T-helper 1 cell treated with Interleukin-12 subunit alpha and Interleukin-12 subunit beta and Interleukin-4 antibody, amounts not matched to agents 30 ng/mL and 1 ng/mL, for 36 hours (primary cell): ENCODE measurements at regions not wholly inside any gene's neighbourhood (a gene's known extent, or its start where the extent isn't known, plus 50 kb on each side); places are given as distances from the start of the nearest gene placed in this dataset.

ENCODE experiments used
- intact Hi-C: fragments of 100-400 bp; cut with micrococcal nuclease; formaldehyde crosslinking; loops from one replicate; pipeline ENCODE4 v1.15.1; 2024

GRCh38 chr2:239905884-239906654 is 119.1 kb downstream of the NDUFA10 start:
- intact Hi-C loops = no loop called here

GRCh38 chr2:239905306-239905705 is 119.8 kb downstream of the NDUFA10 start:
- intact Hi-C loops = no loop called here

GRCh38 chr2:239904496-239904895 is 120.6 kb downstream of the NDUFA10 start:
- intact Hi-C loops = no loop called here

GRCh38 chr2:239903803-239904202 is 121.3 kb downstream of the NDUFA10 start:
- intact Hi-C loops = no loop called here

- intact Hi-C loops = no loop called here
Measured at GRCh38 chr2:239903210-239903609, 121.9 kb downstream of the NDUFA10 start.

GRCh38 chr2:239902749-239903201 is 122.4 kb downstream of the NDUFA10 start:
- intact Hi-C loops = no loop called here

- intact Hi-C loops = no loop called here
Measured at GRCh38 chr2:239898292-239898925, 126.7 kb downstream of the NDUFA10 start.

- intact Hi-C loops = no loop called here
Measured at GRCh38 chr2:239897596-239898235, 127.4 kb downstream of the NDUFA10 start.

GRCh38 chr2:239896075-239896474 is 129.1 kb downstream of the NDUFA10 start:
- intact Hi-C loops = no loop called here

GRCh38 chr2:239895669-239896068 is 129.5 kb downstream of the NDUFA10 start:
- intact Hi-C loops = no loop called here

- intact Hi-C loops = no loop called here
Measured at GRCh38 chr2:239895116-239895515, 130.0 kb downstream of the NDUFA10 start.

- intact Hi-C loops = no loop called here
Measured at GRCh38 chr2:239894276-239894675, 130.9 kb downstream of the NDUFA10 start.

GRCh38 chr2:239893236-239893515 is 132.0 kb downstream of the NDUFA10 start:
- intact Hi-C loops = no loop called here

GRCh38 chr2:239892441-239893235 is 132.5 kb downstream of the NDUFA10 start:
- intact Hi-C loops = no loop called here

- intact Hi-C loops = no loop called here
Measured at GRCh38 chr2:239891698-239892097, 133.4 kb downstream of the NDUFA10 start.

- intact Hi-C loops = no loop called here
Measured at GRCh38 chr2:239890206-239890746, 134.9 kb downstream of the NDUFA10 start.

GRCh38 chr2:239889641-239890121 is 135.5 kb downstream of the NDUFA10 start:
- intact Hi-C loops = no loop called here

GRCh38 chr2:239887604-239888003 is 137.5 kb downstream of the NDUFA10 start:
- intact Hi-C loops = no loop called here

GRCh38 chr2:239886781-239887180 is 138.4 kb downstream of the NDUFA10 start:
- intact Hi-C loops = no loop called here

- intact Hi-C loops = loop anchor here (5.0 kb wide), 2 partner anchors 483 to 618 kb away; partner anchors contain the start of gene HDAC4
Measured at GRCh38 chr2:239884875-239885274, 140.3 kb downstream of the NDUFA10 start.

- intact Hi-C loops = loop anchor here (5.0 kb wide), 2 partner anchors 482 to 617 kb away; partner anchors contain the start of gene HDAC4
Measured at GRCh38 chr2:239884051-239884405, 141.1 kb downstream of the NDUFA10 start.
